ENCODE measurements at regions not wholly inside any gene's neighbourhood (a gene's known extent, or its start where the extent isn't known, plus 50 kb on each side); places are given as distances from the start of the nearest gene placed in this dataset.

GRCh38 chr21:35827004-35827403 lies 233.3 kb downstream of the SETD4 start:
- TF ChIP-seq CTCF (conservative IDR thresholded peaks at IDR 0.05; ENCODE audit: low read length): no peak
- no peak for TF ChIP-seq EZH2phosphoT487 (IDR thresholded peaks at IDR 0.05; ENCODE audit: borderline replicate concordance, low read depth, low read length)
- intact Hi-C loops (cut with micrococcal nuclease; ENCODE audit: unreplicated experiment): no loop called here
- BruUV-seq (replicated peaks): no TSS peak

GRCh38 chr21:35825370-35826353 lies 234.7 kb downstream of the SETD4 start:
- ChIA-PET CTCF (ENCODE audit: unreplicated experiment) (no interaction called here), POLR2A (no interaction called here)
- Histone ChIP-seq H2AFZ (ENCODE audit: low read length) (no peak overlapping the region), H3K9me3 (ENCODE audit: low read length) (no peaks in the 10 kb centered on the region), H3K4me1 (ENCODE audit: insufficient read depth, low read length, poor library complexity, severe bottlenecking) (no peaks in the 10 kb centered on the region), H3K9me2 (ENCODE audit: insufficient read depth, low read length) (no peaks in the 10 kb centered on the region), H3K79me2 (ENCODE audit: insufficient read depth, low read depth, low read length) (no peaks in the 10 kb centered on the region), H3K27ac (ENCODE audit: low read depth, low read length, poor library complexity, severe bottlenecking) (no peak overlapping the region), H4K20me1 (ENCODE audit: insufficient read depth, low read length) (no peaks in the 10 kb centered on the region), H3K4me2 (ENCODE audit: low read length) (no peak overlapping the region), H3K36me3 (ENCODE audit: insufficient read depth, low read length) (no peaks in the 10 kb centered on the region), H3K4me3 (ENCODE audit: low read depth, low read length, poor library complexity, severe bottlenecking) (no peak overlapping the region)
- BruUV-seq (replicated peaks): no TSS peak
- TF ChIP-seq EZH2phosphoT487 (IDR thresholded peaks at IDR 0.05; ENCODE audit: borderline replicate concordance, low read depth, low read length) (no peak), CTCF (conservative IDR thresholded peaks at IDR 0.05; ENCODE audit: low read length) (no peak)
- no peak for DNase-seq (ENCODE audit: low spot score)
- intact Hi-C loops (cut with micrococcal nuclease; ENCODE audit: unreplicated experiment): no loop called here

More at GRCh38 chr21:35827004-35827403, 233.3 kb downstream of the SETD4 start:
- Histone ChIP-seq H3K4me1 (ENCODE audit: insufficient read depth, low read length, poor library complexity, severe bottlenecking) (no peaks in the 10 kb centered on the region), H3K27ac (ENCODE audit: low read depth, low read length, poor library complexity, severe bottlenecking) (no peak overlapping the region), H3K9me2 (ENCODE audit: insufficient read depth, low read length) (no peaks in the 10 kb centered on the region), H3K9me3 (ENCODE audit: low read length) (no peaks in the 10 kb centered on the region), H4K20me1 (ENCODE audit: insufficient read depth, low read length) (no peaks in the 10 kb centered on the region), H3K4me2 (ENCODE audit: low read length) (no peak overlapping the region), H3K4me3 (ENCODE audit: low read depth, low read length, poor library complexity, severe bottlenecking) (no peak overlapping the region), H2AFZ (ENCODE audit: low read length) (no peak overlapping the region), H3K36me3 (ENCODE audit: insufficient read depth, low read length) (no peaks in the 10 kb centered on the region), H3K79me2 (ENCODE audit: insufficient read depth, low read depth, low read length) (no peaks in the 10 kb centered on the region)
- POLR2A ChIA-PET: no interaction called here
- CTCF ChIA-PET (ENCODE audit: unreplicated experiment): no interaction called here
- DNase-seq (ENCODE audit: low spot score): no peak

- H3K27ac ChIP-seq (ENCODE audit: low read depth, low read length, poor library complexity, severe bottlenecking): no peak overlapping the region
- H3K9me2 ChIP-seq (ENCODE audit: insufficient read depth, low read length): no peaks in the 10 kb centered on the region
- H3K9me3 ChIP-seq (ENCODE audit: low read length): no peaks in the 10 kb centered on the region
- no peaks in the 10 kb centered on the region for H4K20me1 ChIP-seq (ENCODE audit: insufficient read depth, low read length)
- BruUV-seq (replicated peaks): no TSS peak
- intact Hi-C loops (cut with micrococcal nuclease; ENCODE audit: unreplicated experiment): no loop called here
- H2AFZ ChIP-seq (ENCODE audit: low read length): no peak overlapping the region
- ChIA-PET POLR2A (interaction anchor here (0.6 kb wide), 1 partner anchor 740 kb away, joined by 3 read pairs; no protein-coding TSS in a partner anchor), CTCF (ENCODE audit: unreplicated experiment) (no interaction called here)
- TF ChIP-seq EZH2phosphoT487 (IDR thresholded peaks at IDR 0.05; ENCODE audit: borderline replicate concordance, low read depth, low read length): no peak
- TF ChIP-seq CTCF (conservative IDR thresholded peaks at IDR 0.05; ENCODE audit: low read length): no peak
- no peaks in the 10 kb centered on the region for H3K36me3 ChIP-seq (ENCODE audit: insufficient read depth, low read length)
- H3K4me1 ChIP-seq (ENCODE audit: insufficient read depth, low read length, poor library complexity, severe bottlenecking): no peaks in the 10 kb centered on the region
- H3K79me2 ChIP-seq (ENCODE audit: insufficient read depth, low read depth, low read length): no peaks in the 10 kb centered on the region
- H3K4me3 ChIP-seq (ENCODE audit: low read depth, low read length, poor library complexity, severe bottlenecking): no peak overlapping the region
- no peak overlapping the region for H3K4me2 ChIP-seq (ENCODE audit: low read length)
- no peak for DNase-seq (ENCODE audit: low spot score)
Measured at GRCh38 chr21:35824136-35824535, 236.2 kb downstream of the SETD4 start.

Data from OCI-LY7 (cell line).